ENCODE measurements at regions not wholly inside any gene's neighbourhood (a gene's known extent, or its start where the extent isn't known, plus 50 kb on each side); places are given as distances from the start of the nearest gene placed in this dataset.

GRCh38 chr6:71486461-71486860 lies 197.8 kb downstream of the OGFRL1 start:
- no peak for DNase-seq

GRCh38 chr6:71488186-71488585 lies 199.6 kb downstream of the OGFRL1 start:
- no peak for DNase-seq

- no peak for DNase-seq
Observed at GRCh38 chr6:71489736-71490135, 201.1 kb downstream of the OGFRL1 start.

GRCh38 chr6:71490876-71491275 lies 202.3 kb downstream of the OGFRL1 start:
- DNase-seq = no peak

GRCh38 chr6:71491844-71492243 lies 203.2 kb downstream of the OGFRL1 start:
- no peak for DNase-seq

- DNase-seq = no peak
Observed at GRCh38 chr6:71492668-71493067, 204.1 kb downstream of the OGFRL1 start.

GRCh38 chr6:71496018-71496721 lies 207.6 kb downstream of the OGFRL1 start:
- DNase-seq = no peak

- no peak for DNase-seq
Observed at GRCh38 chr6:71496722-71497033, 208.1 kb downstream of the OGFRL1 start.

- DNase-seq = no peak
Observed at GRCh38 chr6:71498638-71499037, 210.0 kb downstream of the OGFRL1 start.

- DNase-seq = no peak
Observed at GRCh38 chr6:71499667-71500066, 211.1 kb downstream of the OGFRL1 start.

GRCh38 chr6:71502168-71502567 lies 213.6 kb downstream of the OGFRL1 start:
- no peak for DNase-seq

- DNase-seq = no peak
Observed at GRCh38 chr6:71502956-71503355, 214.3 kb downstream of the OGFRL1 start.

- no peak for DNase-seq
Observed at GRCh38 chr6:71507183-71507582, 218.6 kb downstream of the OGFRL1 start.

- DNase-seq = no peak
Observed at GRCh38 chr6:71509191-71510005, 220.8 kb downstream of the OGFRL1 start.

- no peak for DNase-seq
Observed at GRCh38 chr6:71510057-71510713, 221.6 kb downstream of the OGFRL1 start.

GRCh38 chr6:71510856-71511255 lies 222.2 kb downstream of the OGFRL1 start:
- DNase-seq = no peak

GRCh38 chr6:71512256-71512655 lies 223.6 kb downstream of the OGFRL1 start:
- DNase-seq = no peak

- no peak for DNase-seq
Observed at GRCh38 chr6:71513036-71513435, 224.4 kb downstream of the OGFRL1 start.

GRCh38 chr6:71523548-71523947 lies 234.9 kb downstream of the OGFRL1 start:
- no peak for DNase-seq

- no peak for DNase-seq
Observed at GRCh38 chr6:71524201-71524600, 235.6 kb downstream of the OGFRL1 start.

- no peak for DNase-seq
Observed at GRCh38 chr6:71527886-71528285, 239.3 kb downstream of the OGFRL1 start.

- no peak for DNase-seq
Observed at GRCh38 chr6:71529026-71529425, 240.4 kb downstream of the OGFRL1 start.

- DNase-seq = no peak
Observed at GRCh38 chr6:71529769-71530168, 241.2 kb downstream of the OGFRL1 start.

- DNase-seq = no peak
Observed at GRCh38 chr6:71531006-71531405, 242.4 kb downstream of the OGFRL1 start.
